ENCODE measurements at regions not wholly inside any gene's neighbourhood (a gene's known extent, or its start where the extent isn't known, plus 50 kb on each side); places are given as distances from the start of the nearest gene placed in this dataset.

DNA sequence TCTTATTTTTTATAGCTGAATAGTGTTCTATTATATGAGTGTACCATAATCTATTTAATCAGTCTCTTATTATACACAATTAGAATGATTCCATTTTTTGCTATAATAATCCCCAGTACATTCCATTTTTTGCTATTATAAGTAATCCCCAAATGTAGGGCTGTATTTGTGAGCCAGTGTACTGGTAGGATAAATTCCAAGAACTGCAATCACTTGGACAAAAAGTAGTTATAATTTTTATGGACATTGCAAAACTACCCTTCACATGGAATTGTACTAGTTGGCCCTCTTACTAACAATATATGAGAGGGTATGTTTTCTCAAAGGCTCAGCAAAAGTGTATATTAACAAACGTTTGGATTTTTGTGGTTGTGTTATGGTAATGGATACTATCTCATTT is 481.7 kb upstream of the CLINT1 start (continued):
- TF ChIP-seq, protein P1, sequence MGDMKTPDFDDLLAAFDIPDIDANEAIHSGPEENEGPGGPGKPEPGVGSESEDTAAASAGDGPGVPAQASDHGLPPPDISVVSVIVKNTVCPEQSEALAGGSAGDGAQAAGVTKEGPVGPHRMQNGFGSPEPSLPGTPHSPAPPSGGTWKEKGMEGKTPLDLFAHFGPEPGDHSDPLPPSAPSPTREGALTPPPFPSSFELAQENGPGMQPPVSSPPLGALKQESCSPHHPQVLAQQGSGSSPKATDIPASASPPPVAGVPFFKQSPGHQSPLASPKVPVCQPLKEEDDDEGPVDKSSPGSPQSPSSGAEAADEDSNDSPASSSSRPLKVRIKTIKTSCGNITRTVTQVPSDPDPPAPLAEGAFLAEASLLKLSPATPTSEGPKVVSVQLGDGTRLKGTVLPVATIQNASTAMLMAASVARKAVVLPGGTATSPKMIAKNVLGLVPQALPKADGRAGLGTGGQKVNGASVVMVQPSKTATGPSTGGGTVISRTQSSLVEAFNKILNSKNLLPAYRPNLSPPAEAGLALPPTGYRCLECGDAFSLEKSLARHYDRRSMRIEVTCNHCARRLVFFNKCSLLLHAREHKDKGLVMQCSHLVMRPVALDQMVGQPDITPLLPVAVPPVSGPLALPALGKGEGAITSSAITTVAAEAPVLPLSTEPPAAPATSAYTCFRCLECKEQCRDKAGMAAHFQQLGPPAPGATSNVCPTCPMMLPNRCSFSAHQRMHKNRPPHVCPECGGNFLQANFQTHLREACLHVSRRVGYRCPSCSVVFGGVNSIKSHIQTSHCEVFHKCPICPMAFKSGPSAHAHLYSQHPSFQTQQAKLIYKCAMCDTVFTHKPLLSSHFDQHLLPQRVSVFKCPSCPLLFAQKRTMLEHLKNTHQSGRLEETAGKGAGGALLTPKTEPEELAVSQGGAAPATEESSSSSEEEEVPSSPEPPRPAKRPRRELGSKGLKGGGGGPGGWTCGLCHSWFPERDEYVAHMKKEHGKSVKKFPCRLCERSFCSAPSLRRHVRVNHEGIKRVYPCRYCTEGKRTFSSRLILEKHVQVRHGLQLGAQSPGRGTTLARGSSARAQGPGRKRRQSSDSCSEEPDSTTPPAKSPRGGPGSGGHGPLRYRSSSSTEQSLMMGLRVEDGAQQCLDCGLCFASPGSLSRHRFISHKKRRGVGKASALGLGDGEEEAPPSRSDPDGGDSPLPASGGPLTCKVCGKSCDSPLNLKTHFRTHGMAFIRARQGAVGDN (CRISPR knock-in tag; IDR thresholded peaks at IDR 0.05): no peak

DNA sequence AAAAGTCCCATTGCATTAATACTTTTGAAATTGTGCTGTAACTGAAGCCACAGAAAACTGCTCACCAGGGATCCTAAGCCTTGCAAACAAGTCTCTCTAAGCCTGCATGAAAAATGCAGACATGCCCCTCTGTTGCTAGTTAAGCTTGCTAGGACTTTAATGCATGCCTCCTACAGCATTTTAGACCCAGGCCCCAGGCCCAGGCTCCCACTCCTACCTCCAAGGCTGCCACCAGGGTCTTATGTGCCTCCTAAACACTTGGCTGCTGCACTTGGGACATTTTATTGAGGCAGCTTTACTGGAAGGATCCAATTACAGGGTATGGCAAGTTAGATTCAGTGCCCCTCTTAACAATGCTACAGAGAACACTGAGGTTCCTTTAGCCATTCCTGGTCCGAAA is 467.3 kb upstream of the CLINT1 start:
- POLR2A ChIA-PET: no interaction called here
- intact Hi-C loops (cut with micrococcal nuclease; ENCODE audit: unreplicated experiment) (no loop called here), in situ Hi-C loops (cut with HindIII; ENCODE audit: extremely low pct_ligation_motif_present, low pct_unique_long_range_greater_than_20kb) (no loop called here)
- Histone ChIP-seq H3K9ac (ENCODE audit: insufficient read depth, low read depth, low read length) (no peak overlapping the region), H3K4me2 (ENCODE audit: low read depth, low read length) (no peak overlapping the region), H3K79me2 (ENCODE audit: insufficient read depth, low read length) (no peaks in the 10 kb centered on the region), H3K27me3 (ENCODE audit: control insufficient read depth in 1 of 2, insufficient read depth in 2 of 2, low read length in 2 of 2) (no peaks in the 10 kb centered on the region), H3K9me3 (ENCODE audit: low read length) (peaks cover 39% of the 10 kb centered on the region), H2AFZ (ENCODE audit: low read length) (no peak overlapping the region), H4K20me1 (ENCODE audit: insufficient read depth, low read length) (no peaks in the 10 kb centered on the region), H3K4me3 (replicated peaks in 1 of 3; ENCODE audit: insufficient read depth in 1 of 3, low read depth in 2 of 3, low read length in 3 of 3) (no peak overlapping the region), H3K36me3 (replicated peaks in 1 of 2; ENCODE audit: control insufficient read depth in 1 of 2, insufficient read depth in 2 of 2, low read length in 2 of 2) (no peaks in the 10 kb centered on the region), H3K27ac (ENCODE audit: extremely low read length, insufficient read depth, low read length) (no peak overlapping the region), H3K4me1 (ENCODE audit: insufficient read depth, low read length) (no peaks in the 10 kb centered on the region)
- TF ChIP-seq, protein P2, sequence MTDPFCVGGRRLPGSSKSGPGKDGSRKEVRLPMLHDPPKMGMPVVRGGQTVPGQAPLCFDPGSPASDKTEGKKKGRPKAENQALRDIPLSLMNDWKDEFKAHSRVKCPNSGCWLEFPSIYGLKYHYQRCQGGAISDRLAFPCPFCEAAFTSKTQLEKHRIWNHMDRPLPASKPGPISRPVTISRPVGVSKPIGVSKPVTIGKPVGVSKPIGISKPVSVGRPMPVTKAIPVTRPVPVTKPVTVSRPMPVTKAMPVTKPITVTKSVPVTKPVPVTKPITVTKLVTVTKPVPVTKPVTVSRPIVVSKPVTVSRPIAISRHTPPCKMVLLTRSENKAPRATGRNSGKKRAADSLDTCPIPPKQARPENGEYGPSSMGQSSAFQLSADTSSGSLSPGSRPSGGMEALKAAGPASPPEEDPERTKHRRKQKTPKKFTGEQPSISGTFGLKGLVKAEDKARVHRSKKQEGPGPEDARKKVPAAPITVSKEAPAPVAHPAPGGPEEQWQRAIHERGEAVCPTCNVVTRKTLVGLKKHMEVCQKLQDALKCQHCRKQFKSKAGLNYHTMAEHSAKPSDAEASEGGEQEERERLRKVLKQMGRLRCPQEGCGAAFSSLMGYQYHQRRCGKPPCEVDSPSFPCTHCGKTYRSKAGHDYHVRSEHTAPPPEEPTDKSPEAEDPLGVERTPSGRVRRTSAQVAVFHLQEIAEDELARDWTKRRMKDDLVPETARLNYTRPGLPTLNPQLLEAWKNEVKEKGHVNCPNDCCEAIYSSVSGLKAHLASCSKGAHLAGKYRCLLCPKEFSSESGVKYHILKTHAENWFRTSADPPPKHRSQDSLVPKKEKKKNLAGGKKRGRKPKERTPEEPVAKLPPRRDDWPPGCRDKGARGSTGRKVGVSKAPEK (CRISPR knock-in tag; IDR thresholded peaks at IDR 0.05; ENCODE audit: borderline replicate concordance): no peak
- TF ChIP-seq ZNF780A (CRISPR knock-in tag; IDR thresholded peaks at IDR 0.05) (no peak), ZBTB1 (CRISPR knock-in tag; IDR thresholded peaks at IDR 0.05; ENCODE audit: borderline replicate concordance) (no peak), ZMYM2 (CRISPR knock-in tag; IDR thresholded peaks at IDR 0.05) (no peak), ZMAT3 (CRISPR knock-in tag; conservative IDR thresholded peaks at IDR 0.05) (no peak)
- FAIRE-seq (no peak), DNase-seq (ENCODE audit: low spot score) (no peak), ATAC-seq (no peak)
- CTCF ChIA-PET (ENCODE audit: low intra/inter-chr PET ratio, low total read pairs): no interaction called here
- no TSS peak for BruUV-seq (replicated peaks)
- WGBS (ENCODE audit: low lambda C conversion rate): 0% methylated on average over 1 of the region's 1 CpG
